ENCODE measurements at regions not wholly inside any gene's neighbourhood (a gene's known extent, or its start where the extent isn't known, plus 50 kb on each side); places are given as distances from the start of the nearest gene placed in this dataset.

- Histone ChIP-seq H3K9ac (ENCODE audit: insufficient read depth, low read length, poor library complexity, severe bottlenecking) (no peak overlapping the region), H3K27me3 (ENCODE audit: control insufficient read depth in 2 of 2, insufficient read depth in 2 of 2, low read length in 2 of 2) (no peaks in the 10 kb centered on the region), H4K20me1 (ENCODE audit: insufficient read depth, low read length) (no peaks in the 10 kb centered on the region), H3K27ac (ENCODE audit: low read depth in 1 of 2, low read length in 2 of 2) (no peak overlapping the region), H3K4me1 (ENCODE audit: control insufficient read depth in 1 of 2, insufficient read depth in 2 of 2, low read length in 2 of 2) (no peaks in the 10 kb centered on the region), H3K4me2 (replicated peaks; ENCODE audit: extremely low read depth, low read length, poor library complexity, severe bottlenecking) (no peak overlapping the region), H3K36me3 (replicated peaks in 1 of 2; ENCODE audit: control insufficient read depth in 1 of 2, insufficient read depth in 2 of 2, low read length in 2 of 2) (no peaks in the 10 kb centered on the region), H3K4me3 (replicated peaks in 1 of 3; ENCODE audit: low read depth in 2 of 3, low read length in 3 of 3) (no peak overlapping the region), H3K9me3 (replicated peaks in 1 of 2; ENCODE audit: control insufficient read depth in 1 of 2, insufficient read depth in 1 of 2, low read length in 2 of 2) (no peaks in the 10 kb centered on the region), H2AFZ (ENCODE audit: insufficient read depth, low read depth, low read length, poor library complexity, severe bottlenecking) (no peak overlapping the region), H3K79me2 (ENCODE audit: insufficient read depth, low read length) (no peaks in the 10 kb centered on the region)
- intact Hi-C loops (cut with micrococcal nuclease): no loop called here
- Mint-ChIP-seq H3K9me3 (peaks cover 0 to 13% (median 2%) of the 10 kb centered on the region in 7 donors), H3K4me1 (no peaks in the 10 kb centered on the region), H3K27me3 (ENCODE audit: low read depth in 3 of 3) (peaks cover 0 to 3% (median 1%) of the 10 kb centered on the region in 3 donors), H3K4me3 (no peak overlapping the region), H3K36me3 (no peaks in the 10 kb centered on the region), H3K27ac (no peak overlapping the region)
- DNase-seq: no peak
- no peak for TF ChIP-seq CTCF (IDR thresholded peaks at IDR 0.05)
- WGBS (ENCODE audit: insufficient coverage): no CpG with 5 or more reads among the region's 1 CpG
These were observed 175.1 kb upstream of the ERBB4 start for GRCh38 chr2:212713681-212714080.

- no peaks in the 10 kb centered on the region for H3K4me1 ChIP-seq (ENCODE audit: control insufficient read depth in 1 of 2, insufficient read depth in 2 of 2, low read length in 2 of 2)
- H3K27ac ChIP-seq (ENCODE audit: low read depth in 1 of 2, low read length in 2 of 2): no peak overlapping the region
- no peak overlapping the region for H3K27ac Mint-ChIP-seq
- no peak overlapping the region for H2AFZ ChIP-seq (ENCODE audit: insufficient read depth, low read depth, low read length, poor library complexity, severe bottlenecking)
- no peak overlapping the region for H3K9ac ChIP-seq (ENCODE audit: insufficient read depth, low read length, poor library complexity, severe bottlenecking)
- H3K4me3 Mint-ChIP-seq: no peak overlapping the region
- no peaks in the 10 kb centered on the region for H3K36me3 ChIP-seq (replicated peaks in 1 of 2; ENCODE audit: control insufficient read depth in 1 of 2, insufficient read depth in 2 of 2, low read length in 2 of 2)
- no peak overlapping the region for H3K4me2 ChIP-seq (replicated peaks; ENCODE audit: extremely low read depth, low read length, poor library complexity, severe bottlenecking)
- no peaks in the 10 kb centered on the region for H3K9me3 ChIP-seq (replicated peaks in 1 of 2; ENCODE audit: control insufficient read depth in 1 of 2, insufficient read depth in 1 of 2, low read length in 2 of 2)
- no peak for DNase-seq
- no peaks in the 10 kb centered on the region for H3K27me3 ChIP-seq (ENCODE audit: control insufficient read depth in 2 of 2, insufficient read depth in 2 of 2, low read length in 2 of 2)
- WGBS (ENCODE audit: insufficient coverage): 100% methylated on average over 1 of the region's 1 CpG
- H3K9me3 Mint-ChIP-seq: peaks cover 0 to 13% (median 2%) of the 10 kb centered on the region in 7 donors
- intact Hi-C loops (cut with micrococcal nuclease): no loop called here
- H3K79me2 ChIP-seq (ENCODE audit: insufficient read depth, low read length): no peaks in the 10 kb centered on the region
- H3K27me3 Mint-ChIP-seq (ENCODE audit: low read depth in 3 of 3): peaks cover 0 to 3% (median 1%) of the 10 kb centered on the region in 3 donors
- TF ChIP-seq CTCF (IDR thresholded peaks at IDR 0.05): no peak
- H3K36me3 Mint-ChIP-seq: no peaks in the 10 kb centered on the region
- no peaks in the 10 kb centered on the region for H3K4me1 Mint-ChIP-seq
- H3K4me3 ChIP-seq (replicated peaks in 1 of 3; ENCODE audit: low read depth in 2 of 3, low read length in 3 of 3): no peak overlapping the region
- H4K20me1 ChIP-seq (ENCODE audit: insufficient read depth, low read length): no peaks in the 10 kb centered on the region
These were observed 174.4 kb upstream of the ERBB4 start for GRCh38 chr2:212712991-212713390.
